ENCODE measurements at regions not wholly inside any gene's neighbourhood (a gene's known extent, or its start where the extent isn't known, plus 50 kb on each side); places are given as distances from the start of the nearest gene placed in this dataset.

DNA sequence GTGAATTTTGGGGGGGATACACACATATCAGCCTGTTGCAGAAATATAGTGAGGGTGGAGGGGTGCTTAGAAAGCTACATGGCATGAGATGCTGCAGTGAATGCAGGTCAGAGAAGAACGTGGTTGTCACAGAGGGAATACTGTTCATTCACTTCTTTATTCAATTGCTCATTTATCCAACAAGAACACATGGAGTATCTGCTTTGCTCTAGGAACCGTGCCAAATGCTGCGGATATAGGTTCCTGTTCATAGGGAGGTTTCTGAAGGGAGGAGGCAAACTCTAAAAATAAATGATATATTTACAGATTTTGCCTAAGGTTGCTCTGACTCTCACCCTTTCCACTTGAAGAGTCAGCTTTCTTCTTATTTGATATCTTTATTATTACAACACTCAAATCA is 444.3 kb upstream of the CLINT1 start:
- TF ChIP-seq, protein P1, sequence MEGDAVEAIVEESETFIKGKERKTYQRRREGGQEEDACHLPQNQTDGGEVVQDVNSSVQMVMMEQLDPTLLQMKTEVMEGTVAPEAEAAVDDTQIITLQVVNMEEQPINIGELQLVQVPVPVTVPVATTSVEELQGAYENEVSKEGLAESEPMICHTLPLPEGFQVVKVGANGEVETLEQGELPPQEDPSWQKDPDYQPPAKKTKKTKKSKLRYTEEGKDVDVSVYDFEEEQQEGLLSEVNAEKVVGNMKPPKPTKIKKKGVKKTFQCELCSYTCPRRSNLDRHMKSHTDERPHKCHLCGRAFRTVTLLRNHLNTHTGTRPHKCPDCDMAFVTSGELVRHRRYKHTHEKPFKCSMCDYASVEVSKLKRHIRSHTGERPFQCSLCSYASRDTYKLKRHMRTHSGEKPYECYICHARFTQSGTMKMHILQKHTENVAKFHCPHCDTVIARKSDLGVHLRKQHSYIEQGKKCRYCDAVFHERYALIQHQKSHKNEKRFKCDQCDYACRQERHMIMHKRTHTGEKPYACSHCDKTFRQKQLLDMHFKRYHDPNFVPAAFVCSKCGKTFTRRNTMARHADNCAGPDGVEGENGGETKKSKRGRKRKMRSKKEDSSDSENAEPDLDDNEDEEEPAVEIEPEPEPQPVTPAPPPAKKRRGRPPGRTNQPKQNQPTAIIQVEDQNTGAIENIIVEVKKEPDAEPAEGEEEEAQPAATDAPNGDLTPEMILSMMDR (conservative IDR thresholded peaks at IDR 0.05; ENCODE audit: low read depth, low read length), result no peak
- no peak overlapping the region for H3K4me3 ChIP-seq (ENCODE audit: low read length)
- no peak for DNase-seq (ENCODE audit: low read depth)

DNA sequence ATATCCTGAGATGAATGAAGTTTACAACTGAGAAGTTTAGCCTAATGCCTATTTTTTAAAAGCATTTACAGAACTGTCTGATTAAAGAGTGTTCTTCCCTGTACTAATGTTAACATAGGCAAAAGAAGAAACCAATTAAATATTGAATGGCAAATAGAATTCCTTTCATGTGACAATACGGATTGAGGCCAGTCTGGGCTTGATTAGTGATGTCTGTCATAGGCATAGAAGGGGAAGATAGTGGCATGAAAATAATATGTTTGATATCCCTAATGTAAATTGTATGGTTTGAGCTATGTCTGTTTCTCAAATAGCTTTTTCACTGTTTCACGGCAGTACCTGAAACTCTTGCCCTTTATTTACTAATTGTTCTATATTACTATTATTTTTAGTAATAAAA is 443.1 kb upstream of the CLINT1 start:
- H3K4me3 ChIP-seq (ENCODE audit: low read length), result no peak overlapping the region
- TF ChIP-seq, protein P1 (conservative IDR thresholded peaks at IDR 0.05; ENCODE audit: low read depth, low read length), result no peak
- DNase-seq (ENCODE audit: low read depth), result no peak

DNA sequence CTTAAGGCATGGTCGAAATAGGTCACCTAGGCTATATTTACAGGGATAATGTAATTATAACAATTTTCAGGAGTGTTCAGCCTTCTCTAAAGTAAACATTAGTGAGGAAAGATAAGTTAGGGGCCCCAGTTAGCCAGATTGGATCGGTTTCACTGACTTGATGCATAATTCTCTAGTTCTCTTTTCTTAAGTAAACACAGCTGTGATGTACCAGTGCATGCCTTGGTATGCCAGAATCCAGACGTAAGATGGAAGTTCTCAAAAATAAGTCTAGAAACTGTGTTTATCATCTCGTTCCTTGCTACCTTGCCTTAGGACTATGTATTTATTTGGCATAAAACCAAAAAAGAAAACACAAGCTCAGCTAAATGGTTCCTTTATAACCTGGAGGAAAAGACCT is 442.2 kb upstream of the CLINT1 start:
- no peak for DNase-seq (ENCODE audit: low read depth)
- TF ChIP-seq, protein P1 (conservative IDR thresholded peaks at IDR 0.05; ENCODE audit: low read depth, low read length), result no peak
- H3K4me3 ChIP-seq (ENCODE audit: low read length), result no peak overlapping the region

- DNase-seq (ENCODE audit: low read depth), result no peak
- TF ChIP-seq, protein P1 (conservative IDR thresholded peaks at IDR 0.05; ENCODE audit: low read depth, low read length), result no peak
- no peak overlapping the region for H3K4me3 ChIP-seq (ENCODE audit: low read length)
Measured at GRCh38 chr5:158300256-158300655, 441.3 kb upstream of the CLINT1 start.

GRCh38 chr5:158297002-158297527 is 438.1 kb upstream of the CLINT1 start:
- DNase-seq (ENCODE audit: low read depth), result no peak
- no peak overlapping the region for H3K4me3 ChIP-seq (ENCODE audit: low read length)
- TF ChIP-seq, protein P1 (conservative IDR thresholded peaks at IDR 0.05; ENCODE audit: low read depth, low read length), result no peak

DNA sequence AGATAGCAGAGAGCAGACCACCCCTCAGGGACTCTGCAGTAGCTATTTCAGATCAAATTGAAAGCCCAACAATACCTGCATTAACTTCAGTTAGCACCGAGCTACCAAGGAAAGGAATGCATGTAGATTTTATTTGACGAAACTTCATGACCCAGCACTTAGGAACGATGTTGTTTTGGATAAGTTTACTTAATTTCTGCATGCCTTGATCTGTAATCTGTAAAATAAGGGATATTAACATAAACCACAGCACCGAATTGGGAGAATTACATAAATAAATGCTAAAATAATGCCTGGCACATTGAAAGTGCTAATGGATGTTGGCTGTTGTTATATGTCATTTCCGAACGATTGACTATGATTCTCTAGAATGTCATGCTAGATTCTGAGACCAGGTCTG is 435.8 kb upstream of the CLINT1 start:
- no peak for DNase-seq (ENCODE audit: low read depth)
- TF ChIP-seq, protein P1 (conservative IDR thresholded peaks at IDR 0.05; ENCODE audit: low read depth, low read length), result no peak
- no peak overlapping the region for H3K4me3 ChIP-seq (ENCODE audit: low read length)

DNA sequence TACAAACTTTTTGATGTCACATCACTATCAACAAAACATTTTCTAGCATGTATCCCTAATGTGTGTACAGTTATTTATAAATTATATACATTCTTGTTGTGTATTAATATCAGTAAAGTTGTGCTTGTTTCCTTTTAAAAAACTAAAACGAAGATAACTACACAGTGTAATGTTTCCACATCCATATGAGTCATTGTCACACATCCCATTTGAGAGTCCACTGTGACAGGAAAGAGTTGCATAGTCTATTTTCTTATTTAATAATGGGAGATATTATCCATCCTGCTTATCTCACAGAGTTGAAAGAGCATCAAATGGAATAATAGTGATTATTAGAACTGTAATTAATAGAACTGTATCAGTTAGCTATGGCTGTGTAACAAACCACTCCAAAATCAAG is 434.0 kb upstream of the CLINT1 start:
- TF ChIP-seq, protein P1 (conservative IDR thresholded peaks at IDR 0.05; ENCODE audit: low read depth, low read length), result no peak
- DNase-seq (ENCODE audit: low read depth), result no peak
- H3K4me3 ChIP-seq (ENCODE audit: low read length), result no peak overlapping the region

Measured in retinal pigment epithelial cell (primary cell).